ENCODE measurements at regions not wholly inside any gene's neighbourhood (a gene's known extent, or its start where the extent isn't known, plus 50 kb on each side); places are given as distances from the start of the nearest gene placed in this dataset.

DNA sequence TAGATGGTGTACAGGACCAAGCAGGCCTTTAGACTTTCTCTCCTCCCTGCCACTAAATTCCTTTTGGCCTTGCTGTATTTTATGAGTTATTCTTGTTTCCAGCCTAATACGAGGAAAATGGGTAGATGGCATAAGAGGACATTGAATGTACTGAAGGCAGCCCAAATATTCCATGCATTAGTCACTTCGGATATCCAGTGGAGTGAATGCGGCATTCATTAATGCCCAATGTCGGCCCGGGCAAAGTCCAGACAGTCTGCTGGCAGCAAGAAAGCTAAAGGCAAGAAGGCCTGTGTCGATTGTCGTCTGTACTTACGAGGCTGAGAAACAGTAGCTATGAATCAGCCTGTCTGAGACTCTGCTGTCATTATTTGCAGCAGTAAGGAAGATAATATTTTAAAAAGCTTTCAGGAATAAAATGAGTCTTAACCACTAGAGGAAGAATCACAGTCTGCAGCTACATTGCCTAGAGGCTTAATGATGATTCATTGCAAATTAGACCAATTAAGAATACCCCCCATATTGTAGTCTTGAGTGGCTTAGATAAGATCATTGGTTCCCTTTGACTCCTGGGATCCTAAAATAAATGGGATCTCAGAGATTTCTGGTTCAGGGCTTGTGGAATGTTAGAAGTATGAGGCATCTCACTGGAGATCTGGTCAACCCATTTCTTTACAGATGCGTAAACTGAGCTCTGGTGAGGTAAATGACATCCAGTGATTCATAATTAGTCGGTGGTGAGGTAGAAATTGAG lies 534.1 kb upstream of the JAG1 start:
- H3F3A ChIP-seq (ENCODE audit: insufficient read depth, low read depth): no peaks in the 10 kb centered on the region
- peak in 1 of 2 experiments; percentile 47 for DNase-seq
- no peaks in the 10 kb centered on the region for H3K4me1 ChIP-seq (replicated peaks; ENCODE audit: insufficient read depth)
- 0 out of 2 replicates have a peak overlapping the region, but pooled peaks have one; percentile 0 for H3K4me2 ChIP-seq
- 0 out of 2 replicates have a peak, but pooled peaks cover 3% of the 10 kb centered on the region for H3K36me3 ChIP-seq (ENCODE audit: low read depth)
- no peaks in the 10 kb centered on the region for H4K20me1 ChIP-seq (ENCODE audit: insufficient read depth)
- H3K27ac ChIP-seq: no peak overlapping the region
- no peak overlapping the region for H3K4me3 ChIP-seq
- TF ChIP-seq, protein P1, sequence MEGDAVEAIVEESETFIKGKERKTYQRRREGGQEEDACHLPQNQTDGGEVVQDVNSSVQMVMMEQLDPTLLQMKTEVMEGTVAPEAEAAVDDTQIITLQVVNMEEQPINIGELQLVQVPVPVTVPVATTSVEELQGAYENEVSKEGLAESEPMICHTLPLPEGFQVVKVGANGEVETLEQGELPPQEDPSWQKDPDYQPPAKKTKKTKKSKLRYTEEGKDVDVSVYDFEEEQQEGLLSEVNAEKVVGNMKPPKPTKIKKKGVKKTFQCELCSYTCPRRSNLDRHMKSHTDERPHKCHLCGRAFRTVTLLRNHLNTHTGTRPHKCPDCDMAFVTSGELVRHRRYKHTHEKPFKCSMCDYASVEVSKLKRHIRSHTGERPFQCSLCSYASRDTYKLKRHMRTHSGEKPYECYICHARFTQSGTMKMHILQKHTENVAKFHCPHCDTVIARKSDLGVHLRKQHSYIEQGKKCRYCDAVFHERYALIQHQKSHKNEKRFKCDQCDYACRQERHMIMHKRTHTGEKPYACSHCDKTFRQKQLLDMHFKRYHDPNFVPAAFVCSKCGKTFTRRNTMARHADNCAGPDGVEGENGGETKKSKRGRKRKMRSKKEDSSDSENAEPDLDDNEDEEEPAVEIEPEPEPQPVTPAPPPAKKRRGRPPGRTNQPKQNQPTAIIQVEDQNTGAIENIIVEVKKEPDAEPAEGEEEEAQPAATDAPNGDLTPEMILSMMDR (conservative IDR thresholded peaks at IDR 0.05): no peak
- TF ChIP-seq EZH2 (IDR thresholded peaks at IDR 0.05; ENCODE audit: low read depth): no peak
- H3K9me3 ChIP-seq (ENCODE audit: insufficient read depth, low read depth): peaks cover 2% of the 10 kb centered on the region; the same call in 1 of the 2 replicates
- H2AFZ ChIP-seq: no peak overlapping the region
- intact Hi-C loops (cut with micrococcal nuclease; ENCODE audit: unreplicated experiment): loop anchor here (5.0 to 10.0 kb wide), 4 partner anchors 203 to 656 kb away; no protein-coding TSS in a partner anchor
- no peaks in the 10 kb centered on the region for H3K79me2 ChIP-seq (ENCODE audit: low read depth)
- H3K9me2 ChIP-seq (ENCODE audit: insufficient read depth): no peaks in the 10 kb centered on the region
- CTCF ChIA-PET: interaction anchor here (0.5 kb wide), 2 partner anchors 60 to 66 kb away, joined by 3 read pairs; no protein-coding TSS in a partner anchor
- POLR2A ChIA-PET (ENCODE audit: unreplicated experiment): interaction anchor here (0.6 kb wide), 2 partner anchors 244 to 469 kb away, joined by 3 to 4 read pairs; no protein-coding TSS in a partner anchor
- no TSS peak for BruUV-seq (replicated peaks)
- no peaks in the 10 kb centered on the region for H3K27me3 ChIP-seq (ENCODE audit: insufficient read depth, low read depth)

DNA sequence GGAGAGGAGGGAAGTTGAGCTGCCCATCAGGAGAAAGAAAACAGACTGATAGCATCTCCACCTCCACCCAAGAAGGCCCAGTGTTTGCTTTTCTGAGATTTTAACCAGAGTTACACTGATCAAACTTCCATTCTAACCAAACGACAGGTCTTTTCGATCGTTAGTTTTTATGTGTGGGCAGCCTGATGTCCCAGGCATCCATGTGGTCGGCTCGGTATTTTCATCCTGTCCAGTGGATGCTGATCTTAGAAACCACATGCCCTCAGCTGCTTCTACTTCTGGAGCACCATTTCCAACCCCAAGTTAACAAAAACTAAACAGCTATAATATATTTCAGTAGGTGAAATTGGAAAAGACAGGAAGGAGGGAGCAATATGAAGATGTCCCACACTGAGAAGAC lies 536.8 kb upstream of the JAG1 start:
- DNase-seq: no peak
- no peaks in the 10 kb centered on the region for H3K4me1 ChIP-seq (replicated peaks; ENCODE audit: insufficient read depth)
- H3K27ac ChIP-seq: no peak overlapping the region
- H3K36me3 ChIP-seq (ENCODE audit: low read depth): no peaks in the 10 kb centered on the region
- ChIA-PET POLR2A (ENCODE audit: unreplicated experiment) (no interaction called here), CTCF (no interaction called here)
- BruUV-seq (replicated peaks): no TSS peak
- intact Hi-C loops (cut with micrococcal nuclease; ENCODE audit: unreplicated experiment): no loop called here
- TF ChIP-seq EZH2 (IDR thresholded peaks at IDR 0.05; ENCODE audit: low read depth): no peak
- TF ChIP-seq, protein P1 (conservative IDR thresholded peaks at IDR 0.05): no peak
- no peaks in the 10 kb centered on the region for H3K27me3 ChIP-seq (ENCODE audit: insufficient read depth, low read depth)
- no peak overlapping the region for H3K4me3 ChIP-seq
- no peaks in the 10 kb centered on the region for H3K9me3 ChIP-seq (ENCODE audit: insufficient read depth, low read depth)
- H3K4me2 ChIP-seq: no peak overlapping the region
- no peaks in the 10 kb centered on the region for H3F3A ChIP-seq (ENCODE audit: insufficient read depth, low read depth)
- H4K20me1 ChIP-seq (ENCODE audit: insufficient read depth): no peaks in the 10 kb centered on the region
- no peaks in the 10 kb centered on the region for H3K79me2 ChIP-seq (ENCODE audit: low read depth)
- H3K9me2 ChIP-seq (ENCODE audit: insufficient read depth): no peaks in the 10 kb centered on the region
- no peak overlapping the region for H2AFZ ChIP-seq

DNA sequence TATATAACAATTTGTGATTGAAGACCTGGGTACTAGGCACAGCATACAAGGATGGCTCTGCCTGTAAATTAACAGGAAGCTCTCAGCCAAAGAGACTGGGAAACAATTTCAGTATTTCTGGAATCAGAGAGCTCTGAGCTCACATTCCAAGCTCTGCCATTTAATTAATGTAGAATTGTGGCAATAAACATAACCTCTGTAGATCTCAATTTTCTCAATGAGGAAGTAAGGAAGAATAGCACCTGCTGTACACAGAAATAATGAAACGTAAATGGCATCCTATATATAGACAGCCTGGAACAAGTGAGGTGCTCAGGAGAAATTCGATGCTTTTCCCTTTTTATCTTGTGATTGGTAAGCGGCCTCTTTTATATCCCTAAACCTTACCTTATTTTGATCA lies 538.5 kb upstream of the JAG1 start:
- CTCF ChIA-PET: no interaction called here
- Histone ChIP-seq H4K20me1 (ENCODE audit: insufficient read depth) (no peaks in the 10 kb centered on the region), H3K9me3 (ENCODE audit: insufficient read depth, low read depth) (no peaks in the 10 kb centered on the region), H3K36me3 (ENCODE audit: low read depth) (no peaks in the 10 kb centered on the region), H3K4me1 (replicated peaks; ENCODE audit: insufficient read depth) (no peaks in the 10 kb centered on the region), H3K79me2 (ENCODE audit: low read depth) (no peaks in the 10 kb centered on the region), H3K9me2 (ENCODE audit: insufficient read depth) (no peaks in the 10 kb centered on the region), H3K4me2 (no peak overlapping the region), H3F3A (ENCODE audit: insufficient read depth, low read depth) (no peaks in the 10 kb centered on the region), H3K4me3 (no peak overlapping the region), H2AFZ (no peak overlapping the region), H3K27ac (no peak overlapping the region), H3K27me3 (ENCODE audit: insufficient read depth, low read depth) (no peaks in the 10 kb centered on the region)
- DNase-seq: no peak
- intact Hi-C loops (cut with micrococcal nuclease; ENCODE audit: unreplicated experiment): no loop called here
- TF ChIP-seq EZH2 (IDR thresholded peaks at IDR 0.05; ENCODE audit: low read depth): no peak
- TF ChIP-seq, protein P1 (conservative IDR thresholded peaks at IDR 0.05): no peak
- POLR2A ChIA-PET (ENCODE audit: unreplicated experiment): no interaction called here
- no TSS peak for BruUV-seq (replicated peaks)
